WTC11 (cell line): ENCODE measurements at regions not wholly inside any gene's neighbourhood (a gene's known extent, or its start where the extent isn't known, plus 50 kb on each side); places are given as distances from the start of the nearest gene placed in this dataset.
"Not testable (repeated sequence)": the region's sequence is repeated elsewhere in the genome, so short reads cannot be mapped to it uniquely, and the experiment has no call there.

ENCODE experiments used
- ATAC-seq: fragments of 200-7000 bp; cut with Tn5 transposase; 2 replicates; pipeline ENCODE4 v1.10.0; 2021; ENCODE audit warnings: mild to moderate bottlenecking, moderate library complexity
- CTCF ChIA-PET: fragments of 300-600 bp; sonication (Branson Sonifier 250); formaldehyde crosslinking; loops from one replicate; lab custom pipeline; 2021; ENCODE audit warnings: antibody characterized with exemption; lab: Charles Lee
- POLR2A ChIA-PET: fragments of 350-600 bp; sonication (Branson Sonifier 250); formaldehyde crosslinking; loops from one replicate; lab custom pipeline; 2021; ENCODE audit warnings: antibody characterized with exemption; lab: Charles Lee
- DNase-seq: peaks from one replicate; pipeline ENCODE4 v3.0.0; 2021; ENCODE audit warnings: low spot score
- H3K27ac Mint-ChIP-seq: 2 replicates; pipeline ENCODE4 v1.8.0; 2021; ENCODE audit warnings: mixed read lengths
- H3K27me3 Mint-ChIP-seq: 2 replicates; pipeline ENCODE4 v1.8.0; 2021; ENCODE audit warnings: low read depth, mild to moderate bottlenecking, moderate library complexity, mixed read lengths
- H3K36me3 Mint-ChIP-seq: 2 replicates; pipeline ENCODE4 v1.8.0; 2021; ENCODE audit warnings: mixed read lengths
- H3K4me1 Mint-ChIP-seq: 2 replicates; pipeline ENCODE4 v1.8.0; 2022; ENCODE audit warnings: mixed read lengths
- H3K4me3 Mint-ChIP-seq: 2 replicates; pipeline ENCODE4 v1.8.0; 2021; ENCODE audit warnings: mild to moderate bottlenecking, moderate library complexity, mixed read lengths
- H3K9me3 Mint-ChIP-seq: 2 replicates; pipeline ENCODE4 v1.8.0; 2021; ENCODE audit warnings: mixed read lengths
- FOXP1 ChIP-seq: sonication (generic); formaldehyde crosslinking; IDR thresholded peaks from 2 replicates; pipeline ENCODE4 v1.8.0; 2022; ENCODE audit warnings: missing genetic modification reagents, mild to moderate bottlenecking, moderate library complexity, borderline replicate concordance
- HMGA2 ChIP-seq: fragments of 250-450 bp; sonication (Bioruptor Pico); IDR thresholded peaks from 2 replicates; pipeline ENCODE4 v1.4.0; 2021; ENCODE audit warnings: mild to moderate bottlenecking, moderate library complexity
- KAT7 ChIP-seq: sonication (generic); formaldehyde crosslinking; IDR thresholded peaks from 2 replicates; pipeline ENCODE4 v1.8.1; 2023; ENCODE audit warnings: missing genetic modification reagents, mild to moderate bottlenecking, borderline replicate concordance
- NFYB ChIP-seq: sonication (generic); formaldehyde crosslinking; conservative IDR thresholded peaks from 2 replicates; pipeline ENCODE4 v1.8.0; 2022; ENCODE audit warnings: low read depth, missing genetic modification reagents
- SMAD3 ChIP-seq: sonication (generic); formaldehyde crosslinking; IDR thresholded peaks from 2 replicates; pipeline ENCODE4 v1.8.0; 2022; ENCODE audit warnings: missing genetic modification reagents, mild to moderate bottlenecking, borderline replicate concordance
- TEAD1 ChIP-seq: sonication (generic); formaldehyde crosslinking; IDR thresholded peaks from 2 replicates; pipeline ENCODE4 v1.8.0; 2022; ENCODE audit warnings: mild to moderate bottlenecking, missing genetic modification reagents
- ZNF423 ChIP-seq: fragments of 250-450 bp; sonication (Bioruptor Pico); IDR thresholded peaks from 2 replicates; pipeline ENCODE4 v2.1.2; 2022; ENCODE audit warnings: mild to moderate bottlenecking, moderate library complexity
- TF ChIP-seq, protein P1 (sequence below): sonication (generic); formaldehyde crosslinking; IDR thresholded peaks from 2 replicates; pipeline ENCODE4 v1.8.0; 2022; ENCODE audit warnings: missing genetic modification reagents
- TF ChIP-seq, protein P2 (sequence below): sonication (generic); formaldehyde crosslinking; IDR thresholded peaks from 2 replicates; pipeline ENCODE4 v1.8.1; 2023; ENCODE audit warnings: mild to moderate bottlenecking, missing genetic modification reagents
- TF ChIP-seq, protein P3 (sequence below): sonication (generic); formaldehyde crosslinking; conservative IDR thresholded peaks from 2 replicates; pipeline ENCODE4 v1.8.1; 2023; ENCODE audit warnings: mild to moderate bottlenecking, low read depth, missing genetic modification reagents, moderate library complexity
- TF ChIP-seq, protein P4 (sequence below): sonication (generic); formaldehyde crosslinking; IDR thresholded peaks from 2 replicates; pipeline ENCODE4 v1.8.1; 2023; ENCODE audit warnings: mild to moderate bottlenecking, missing genetic modification reagents, moderate library complexity
- TF ChIP-seq, protein P5 (sequence below): sonication (generic); formaldehyde crosslinking; IDR thresholded peaks from 2 replicates; pipeline ENCODE4 v1.8.1; 2023; ENCODE audit warnings: mild to moderate bottlenecking, missing genetic modification reagents, borderline replicate concordance
- TF ChIP-seq, protein P6 (sequence below): sonication (generic); formaldehyde crosslinking; conservative IDR thresholded peaks from 2 replicates; pipeline ENCODE4 v1.8.1; 2022; ENCODE audit warnings: mild to moderate bottlenecking, missing genetic modification reagents

DNA sequence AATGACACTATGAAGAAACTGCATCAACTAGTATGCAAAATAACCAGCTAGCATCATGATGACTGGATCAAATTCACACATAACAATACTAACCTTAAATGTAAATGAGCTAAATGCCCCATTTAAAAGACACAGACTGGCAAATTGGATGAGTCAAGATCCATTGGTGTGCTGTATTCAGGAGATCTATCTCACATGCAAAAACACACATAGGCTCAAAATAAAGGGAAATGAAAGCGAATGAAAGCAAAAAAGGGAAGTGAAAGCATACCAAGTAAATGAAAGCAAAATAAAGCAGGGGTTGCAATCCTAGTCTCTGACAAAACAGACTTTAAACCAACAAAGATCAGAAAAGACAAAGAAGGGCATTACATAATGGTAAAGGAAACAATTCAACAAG lies 272.3 kb upstream of the ECI2 start:
- Mint-ChIP-seq H3K36me3 (peaks cover 27% of the 10 kb centered on the region), H3K27ac (peak overlapping the region; percentile 9; the same call in 1 of the 2 replicates), H3K27me3 (peaks cover 21% of the 10 kb centered on the region), H3K4me1 (peaks cover 27% of the 10 kb centered on the region), H3K9me3 (peaks cover 34% of the 10 kb centered on the region)
- POLR2A ChIA-PET, ATAC-seq, H3K4me3 Mint-ChIP-seq, DNase-seq: not testable (repeated sequence)
- CTCF ChIA-PET = interaction anchor here (1.0 kb wide), 1 partner anchor 12 kb away, joined by 3 read pairs; no protein-coding TSS in a partner anchor

DNA sequence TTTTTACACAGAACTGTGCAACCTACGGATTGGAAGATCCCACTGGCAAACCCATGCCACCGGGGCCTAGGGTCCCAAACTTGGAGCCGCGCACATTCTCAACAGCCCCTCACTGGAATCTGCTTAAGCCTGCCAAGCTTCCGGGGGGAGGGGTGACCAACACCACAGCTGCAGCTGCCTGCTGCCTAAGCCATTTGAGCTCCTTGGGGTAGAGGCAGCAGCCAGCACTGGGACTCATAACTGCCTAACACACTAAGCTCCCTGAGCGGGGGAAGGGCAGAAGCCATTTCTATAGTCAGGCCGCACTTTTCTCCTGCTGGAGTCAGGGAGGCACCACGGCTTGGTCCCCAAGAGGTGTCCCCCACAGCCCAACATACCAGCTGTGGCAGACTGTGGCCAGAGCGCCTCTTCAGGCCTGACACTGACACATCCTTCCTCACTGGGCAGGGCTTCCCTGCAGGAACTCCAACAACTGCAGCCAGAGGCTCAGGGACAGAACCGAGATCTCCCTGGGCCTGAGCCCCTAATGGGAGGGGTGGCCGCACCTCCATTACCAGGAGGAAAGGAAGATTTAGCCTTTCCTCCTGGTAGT lies 270.3 kb upstream of the ECI2 start:
- peak; percentile 28 for DNase-seq
- Mint-ChIP-seq H3K27me3 (peaks cover 27% of the 10 kb centered on the region), H3K9me3 (peaks cover 34% of the 10 kb centered on the region)
- CTCF ChIA-PET = interaction anchor here (0.6 to 0.9 kb wide), 2 partner anchors 10 to 934 kb away, joined by 3 to 4 read pairs; no protein-coding TSS in a partner anchor
- TF ChIP-seq, protein P1, sequence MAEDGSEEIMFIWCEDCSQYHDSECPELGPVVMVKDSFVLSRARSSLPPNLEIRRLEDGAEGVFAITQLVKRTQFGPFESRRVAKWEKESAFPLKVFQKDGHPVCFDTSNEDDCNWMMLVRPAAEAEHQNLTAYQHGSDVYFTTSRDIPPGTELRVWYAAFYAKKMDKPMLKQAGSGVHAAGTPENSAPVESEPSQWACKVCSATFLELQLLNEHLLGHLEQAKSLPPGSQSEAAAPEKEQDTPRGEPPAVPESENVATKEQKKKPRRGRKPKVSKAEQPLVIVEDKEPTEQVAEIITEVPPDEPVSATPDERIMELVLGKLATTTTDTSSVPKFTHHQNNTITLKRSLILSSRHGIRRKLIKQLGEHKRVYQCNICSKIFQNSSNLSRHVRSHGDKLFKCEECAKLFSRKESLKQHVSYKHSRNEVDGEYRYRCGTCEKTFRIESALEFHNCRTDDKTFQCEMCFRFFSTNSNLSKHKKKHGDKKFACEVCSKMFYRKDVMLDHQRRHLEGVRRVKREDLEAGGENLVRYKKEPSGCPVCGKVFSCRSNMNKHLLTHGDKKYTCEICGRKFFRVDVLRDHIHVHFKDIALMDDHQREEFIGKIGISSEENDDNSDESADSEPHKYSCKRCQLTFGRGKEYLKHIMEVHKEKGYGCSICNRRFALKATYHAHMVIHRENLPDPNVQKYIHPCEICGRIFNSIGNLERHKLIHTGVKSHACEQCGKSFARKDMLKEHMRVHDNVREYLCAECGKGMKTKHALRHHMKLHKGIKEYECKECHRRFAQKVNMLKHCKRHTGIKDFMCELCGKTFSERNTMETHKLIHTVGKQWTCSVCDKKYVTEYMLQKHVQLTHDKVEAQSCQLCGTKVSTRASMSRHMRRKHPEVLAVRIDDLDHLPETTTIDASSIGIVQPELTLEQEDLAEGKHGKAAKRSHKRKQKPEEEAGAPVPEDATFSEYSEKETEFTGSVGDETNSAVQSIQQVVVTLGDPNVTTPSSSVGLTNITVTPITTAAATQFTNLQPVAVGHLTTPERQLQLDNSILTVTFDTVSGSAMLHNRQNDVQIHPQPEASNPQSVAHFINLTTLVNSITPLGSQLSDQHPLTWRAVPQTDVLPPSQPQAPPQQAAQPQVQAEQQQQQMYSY = 0 out of 2 replicates have a peak, but pooled peaks have one; percentile 35
- TF ChIP-seq HMGA2 = no peak
- 0 out of 2 replicates have a peak, but pooled peaks have one; percentile 15 for TF ChIP-seq FOXP1 (CRISPR knock-in tag)
- TF ChIP-seq, all 79 proteins: peak for 2
- ATAC-seq = peak; percentile 58
- POLR2A ChIA-PET = no interaction called here
- H3K4me1 Mint-ChIP-seq = peaks cover 36% of the 10 kb centered on the region
- no peak overlapping the region for H3K27ac Mint-ChIP-seq
- H3K4me3 Mint-ChIP-seq = no peak overlapping the region
- H3K36me3 Mint-ChIP-seq = peaks cover 27% of the 10 kb centered on the region

DNA sequence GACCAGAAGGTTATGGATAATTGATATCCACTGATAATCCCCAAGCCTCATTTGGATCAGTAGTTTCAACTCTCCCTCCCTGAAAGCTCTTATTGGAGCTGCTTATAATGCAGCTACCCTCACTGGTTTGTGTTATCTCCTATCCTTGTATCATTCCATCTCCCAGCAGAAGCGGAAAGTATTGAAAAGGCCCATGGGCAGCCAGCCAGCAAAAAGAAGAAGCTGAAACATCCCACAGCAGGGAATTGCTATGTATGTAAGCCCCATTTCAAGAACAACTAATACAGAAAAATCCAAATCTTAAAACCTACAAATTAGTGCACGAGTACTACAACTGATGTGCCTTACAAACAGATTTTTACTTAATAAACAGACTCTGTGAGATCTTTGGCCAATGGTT lies 269.0 kb upstream of the ECI2 start:
- Mint-ChIP-seq H3K36me3 (peaks cover 27% of the 10 kb centered on the region), H3K4me1 (peaks cover 36% of the 10 kb centered on the region), H3K4me3 (no peak overlapping the region), H3K9me3 (peaks cover 32% of the 10 kb centered on the region), H3K27me3 (peaks cover 22% of the 10 kb centered on the region), H3K27ac (no peak overlapping the region)
- ATAC-seq = no peak
- DNase-seq = no peak
- CTCF ChIA-PET = interaction anchor here (1.1 kb wide), 1 partner anchor 8 kb away, joined by 4 read pairs; no protein-coding TSS in a partner anchor
- POLR2A ChIA-PET = no interaction called here
- no peak for TF ChIP-seq TEAD1 (CRISPR knock-in tag)
- TF ChIP-seq NFYB (CRISPR knock-in tag) = no peak
- TF ChIP-seq, protein P2, sequence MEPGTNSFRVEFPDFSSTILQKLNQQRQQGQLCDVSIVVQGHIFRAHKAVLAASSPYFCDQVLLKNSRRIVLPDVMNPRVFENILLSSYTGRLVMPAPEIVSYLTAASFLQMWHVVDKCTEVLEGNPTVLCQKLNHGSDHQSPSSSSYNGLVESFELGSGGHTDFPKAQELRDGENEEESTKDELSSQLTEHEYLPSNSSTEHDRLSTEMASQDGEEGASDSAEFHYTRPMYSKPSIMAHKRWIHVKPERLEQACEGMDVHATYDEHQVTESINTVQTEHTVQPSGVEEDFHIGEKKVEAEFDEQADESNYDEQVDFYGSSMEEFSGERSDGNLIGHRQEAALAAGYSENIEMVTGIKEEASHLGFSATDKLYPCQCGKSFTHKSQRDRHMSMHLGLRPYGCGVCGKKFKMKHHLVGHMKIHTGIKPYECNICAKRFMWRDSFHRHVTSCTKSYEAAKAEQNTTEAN (CRISPR knock-in tag) = no peak
- TF ChIP-seq, protein P3, sequence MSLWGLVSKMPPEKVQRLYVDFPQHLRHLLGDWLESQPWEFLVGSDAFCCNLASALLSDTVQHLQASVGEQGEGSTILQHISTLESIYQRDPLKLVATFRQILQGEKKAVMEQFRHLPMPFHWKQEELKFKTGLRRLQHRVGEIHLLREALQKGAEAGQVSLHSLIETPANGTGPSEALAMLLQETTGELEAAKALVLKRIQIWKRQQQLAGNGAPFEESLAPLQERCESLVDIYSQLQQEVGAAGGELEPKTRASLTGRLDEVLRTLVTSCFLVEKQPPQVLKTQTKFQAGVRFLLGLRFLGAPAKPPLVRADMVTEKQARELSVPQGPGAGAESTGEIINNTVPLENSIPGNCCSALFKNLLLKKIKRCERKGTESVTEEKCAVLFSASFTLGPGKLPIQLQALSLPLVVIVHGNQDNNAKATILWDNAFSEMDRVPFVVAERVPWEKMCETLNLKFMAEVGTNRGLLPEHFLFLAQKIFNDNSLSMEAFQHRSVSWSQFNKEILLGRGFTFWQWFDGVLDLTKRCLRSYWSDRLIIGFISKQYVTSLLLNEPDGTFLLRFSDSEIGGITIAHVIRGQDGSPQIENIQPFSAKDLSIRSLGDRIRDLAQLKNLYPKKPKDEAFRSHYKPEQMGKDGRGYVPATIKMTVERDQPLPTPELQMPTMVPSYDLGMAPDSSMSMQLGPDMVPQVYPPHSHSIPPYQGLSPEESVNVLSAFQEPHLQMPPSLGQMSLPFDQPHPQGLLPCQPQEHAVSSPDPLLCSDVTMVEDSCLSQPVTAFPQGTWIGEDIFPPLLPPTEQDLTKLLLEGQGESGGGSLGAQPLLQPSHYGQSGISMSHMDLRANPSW = no peak
- TF ChIP-seq ZNF423 = no peak
- TF ChIP-seq, protein P4, sequence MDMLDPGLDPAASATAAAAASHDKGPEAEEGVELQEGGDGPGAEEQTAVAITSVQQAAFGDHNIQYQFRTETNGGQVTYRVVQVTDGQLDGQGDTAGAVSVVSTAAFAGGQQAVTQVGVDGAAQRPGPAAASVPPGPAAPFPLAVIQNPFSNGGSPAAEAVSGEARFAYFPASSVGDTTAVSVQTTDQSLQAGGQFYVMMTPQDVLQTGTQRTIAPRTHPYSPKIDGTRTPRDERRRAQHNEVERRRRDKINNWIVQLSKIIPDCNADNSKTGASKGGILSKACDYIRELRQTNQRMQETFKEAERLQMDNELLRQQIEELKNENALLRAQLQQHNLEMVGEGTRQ (CRISPR knock-in tag) = no peak
- TF ChIP-seq, protein P5, sequence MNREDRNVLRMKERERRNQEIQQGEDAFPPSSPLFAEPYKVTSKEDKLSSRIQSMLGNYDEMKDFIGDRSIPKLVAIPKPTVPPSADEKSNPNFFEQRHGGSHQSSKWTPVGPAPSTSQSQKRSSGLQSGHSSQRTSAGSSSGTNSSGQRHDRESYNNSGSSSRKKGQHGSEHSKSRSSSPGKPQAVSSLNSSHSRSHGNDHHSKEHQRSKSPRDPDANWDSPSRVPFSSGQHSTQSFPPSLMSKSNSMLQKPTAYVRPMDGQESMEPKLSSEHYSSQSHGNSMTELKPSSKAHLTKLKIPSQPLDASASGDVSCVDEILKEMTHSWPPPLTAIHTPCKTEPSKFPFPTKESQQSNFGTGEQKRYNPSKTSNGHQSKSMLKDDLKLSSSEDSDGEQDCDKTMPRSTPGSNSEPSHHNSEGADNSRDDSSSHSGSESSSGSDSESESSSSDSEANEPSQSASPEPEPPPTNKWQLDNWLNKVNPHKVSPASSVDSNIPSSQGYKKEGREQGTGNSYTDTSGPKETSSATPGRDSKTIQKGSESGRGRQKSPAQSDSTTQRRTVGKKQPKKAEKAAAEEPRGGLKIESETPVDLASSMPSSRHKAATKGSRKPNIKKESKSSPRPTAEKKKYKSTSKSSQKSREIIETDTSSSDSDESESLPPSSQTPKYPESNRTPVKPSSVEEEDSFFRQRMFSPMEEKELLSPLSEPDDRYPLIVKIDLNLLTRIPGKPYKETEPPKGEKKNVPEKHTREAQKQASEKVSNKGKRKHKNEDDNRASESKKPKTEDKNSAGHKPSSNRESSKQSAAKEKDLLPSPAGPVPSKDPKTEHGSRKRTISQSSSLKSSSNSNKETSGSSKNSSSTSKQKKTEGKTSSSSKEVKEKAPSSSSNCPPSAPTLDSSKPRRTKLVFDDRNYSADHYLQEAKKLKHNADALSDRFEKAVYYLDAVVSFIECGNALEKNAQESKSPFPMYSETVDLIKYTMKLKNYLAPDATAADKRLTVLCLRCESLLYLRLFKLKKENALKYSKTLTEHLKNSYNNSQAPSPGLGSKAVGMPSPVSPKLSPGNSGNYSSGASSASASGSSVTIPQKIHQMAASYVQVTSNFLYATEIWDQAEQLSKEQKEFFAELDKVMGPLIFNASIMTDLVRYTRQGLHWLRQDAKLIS (CRISPR knock-in tag) = no peak
- TF ChIP-seq, protein P6, sequence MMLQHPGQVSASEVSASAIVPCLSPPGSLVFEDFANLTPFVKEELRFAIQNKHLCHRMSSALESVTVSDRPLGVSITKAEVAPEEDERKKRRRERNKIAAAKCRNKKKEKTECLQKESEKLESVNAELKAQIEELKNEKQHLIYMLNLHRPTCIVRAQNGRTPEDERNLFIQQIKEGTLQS = no peak
- TF ChIP-seq SMAD3 (CRISPR knock-in tag) = no peak
- TF ChIP-seq KAT7 = no peak
